ENCODE measurements at regions not wholly inside any gene's neighbourhood (a gene's known extent, or its start where the extent isn't known, plus 50 kb on each side); places are given as distances from the start of the nearest gene placed in this dataset.

DNA sequence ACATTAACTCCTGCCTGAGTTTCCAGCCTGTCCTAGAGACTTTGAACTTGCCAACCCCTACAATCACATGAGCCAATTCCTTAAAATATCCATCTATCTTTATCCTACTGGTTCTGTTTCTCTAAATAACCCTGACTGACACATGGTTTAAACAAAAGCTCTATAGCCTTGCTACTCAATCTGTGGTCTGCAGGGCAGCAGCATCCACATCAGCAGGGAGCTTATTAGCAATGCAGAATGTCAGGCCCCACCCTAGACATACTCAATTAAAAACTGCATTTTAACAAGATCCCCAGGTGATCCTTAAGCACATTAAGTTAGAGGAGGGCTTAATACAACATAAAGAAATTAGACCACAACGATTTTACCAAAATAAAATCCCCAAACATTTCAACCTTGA, 108.3 kb upstream of the CPSF6 start (continued):
- no peak for TF ChIP-seq SAP30 (IDR thresholded peaks at IDR 0.05; ENCODE audit: insufficient read depth, insufficient replicate concordance, low read length)
- TF ChIP-seq, protein P1, sequence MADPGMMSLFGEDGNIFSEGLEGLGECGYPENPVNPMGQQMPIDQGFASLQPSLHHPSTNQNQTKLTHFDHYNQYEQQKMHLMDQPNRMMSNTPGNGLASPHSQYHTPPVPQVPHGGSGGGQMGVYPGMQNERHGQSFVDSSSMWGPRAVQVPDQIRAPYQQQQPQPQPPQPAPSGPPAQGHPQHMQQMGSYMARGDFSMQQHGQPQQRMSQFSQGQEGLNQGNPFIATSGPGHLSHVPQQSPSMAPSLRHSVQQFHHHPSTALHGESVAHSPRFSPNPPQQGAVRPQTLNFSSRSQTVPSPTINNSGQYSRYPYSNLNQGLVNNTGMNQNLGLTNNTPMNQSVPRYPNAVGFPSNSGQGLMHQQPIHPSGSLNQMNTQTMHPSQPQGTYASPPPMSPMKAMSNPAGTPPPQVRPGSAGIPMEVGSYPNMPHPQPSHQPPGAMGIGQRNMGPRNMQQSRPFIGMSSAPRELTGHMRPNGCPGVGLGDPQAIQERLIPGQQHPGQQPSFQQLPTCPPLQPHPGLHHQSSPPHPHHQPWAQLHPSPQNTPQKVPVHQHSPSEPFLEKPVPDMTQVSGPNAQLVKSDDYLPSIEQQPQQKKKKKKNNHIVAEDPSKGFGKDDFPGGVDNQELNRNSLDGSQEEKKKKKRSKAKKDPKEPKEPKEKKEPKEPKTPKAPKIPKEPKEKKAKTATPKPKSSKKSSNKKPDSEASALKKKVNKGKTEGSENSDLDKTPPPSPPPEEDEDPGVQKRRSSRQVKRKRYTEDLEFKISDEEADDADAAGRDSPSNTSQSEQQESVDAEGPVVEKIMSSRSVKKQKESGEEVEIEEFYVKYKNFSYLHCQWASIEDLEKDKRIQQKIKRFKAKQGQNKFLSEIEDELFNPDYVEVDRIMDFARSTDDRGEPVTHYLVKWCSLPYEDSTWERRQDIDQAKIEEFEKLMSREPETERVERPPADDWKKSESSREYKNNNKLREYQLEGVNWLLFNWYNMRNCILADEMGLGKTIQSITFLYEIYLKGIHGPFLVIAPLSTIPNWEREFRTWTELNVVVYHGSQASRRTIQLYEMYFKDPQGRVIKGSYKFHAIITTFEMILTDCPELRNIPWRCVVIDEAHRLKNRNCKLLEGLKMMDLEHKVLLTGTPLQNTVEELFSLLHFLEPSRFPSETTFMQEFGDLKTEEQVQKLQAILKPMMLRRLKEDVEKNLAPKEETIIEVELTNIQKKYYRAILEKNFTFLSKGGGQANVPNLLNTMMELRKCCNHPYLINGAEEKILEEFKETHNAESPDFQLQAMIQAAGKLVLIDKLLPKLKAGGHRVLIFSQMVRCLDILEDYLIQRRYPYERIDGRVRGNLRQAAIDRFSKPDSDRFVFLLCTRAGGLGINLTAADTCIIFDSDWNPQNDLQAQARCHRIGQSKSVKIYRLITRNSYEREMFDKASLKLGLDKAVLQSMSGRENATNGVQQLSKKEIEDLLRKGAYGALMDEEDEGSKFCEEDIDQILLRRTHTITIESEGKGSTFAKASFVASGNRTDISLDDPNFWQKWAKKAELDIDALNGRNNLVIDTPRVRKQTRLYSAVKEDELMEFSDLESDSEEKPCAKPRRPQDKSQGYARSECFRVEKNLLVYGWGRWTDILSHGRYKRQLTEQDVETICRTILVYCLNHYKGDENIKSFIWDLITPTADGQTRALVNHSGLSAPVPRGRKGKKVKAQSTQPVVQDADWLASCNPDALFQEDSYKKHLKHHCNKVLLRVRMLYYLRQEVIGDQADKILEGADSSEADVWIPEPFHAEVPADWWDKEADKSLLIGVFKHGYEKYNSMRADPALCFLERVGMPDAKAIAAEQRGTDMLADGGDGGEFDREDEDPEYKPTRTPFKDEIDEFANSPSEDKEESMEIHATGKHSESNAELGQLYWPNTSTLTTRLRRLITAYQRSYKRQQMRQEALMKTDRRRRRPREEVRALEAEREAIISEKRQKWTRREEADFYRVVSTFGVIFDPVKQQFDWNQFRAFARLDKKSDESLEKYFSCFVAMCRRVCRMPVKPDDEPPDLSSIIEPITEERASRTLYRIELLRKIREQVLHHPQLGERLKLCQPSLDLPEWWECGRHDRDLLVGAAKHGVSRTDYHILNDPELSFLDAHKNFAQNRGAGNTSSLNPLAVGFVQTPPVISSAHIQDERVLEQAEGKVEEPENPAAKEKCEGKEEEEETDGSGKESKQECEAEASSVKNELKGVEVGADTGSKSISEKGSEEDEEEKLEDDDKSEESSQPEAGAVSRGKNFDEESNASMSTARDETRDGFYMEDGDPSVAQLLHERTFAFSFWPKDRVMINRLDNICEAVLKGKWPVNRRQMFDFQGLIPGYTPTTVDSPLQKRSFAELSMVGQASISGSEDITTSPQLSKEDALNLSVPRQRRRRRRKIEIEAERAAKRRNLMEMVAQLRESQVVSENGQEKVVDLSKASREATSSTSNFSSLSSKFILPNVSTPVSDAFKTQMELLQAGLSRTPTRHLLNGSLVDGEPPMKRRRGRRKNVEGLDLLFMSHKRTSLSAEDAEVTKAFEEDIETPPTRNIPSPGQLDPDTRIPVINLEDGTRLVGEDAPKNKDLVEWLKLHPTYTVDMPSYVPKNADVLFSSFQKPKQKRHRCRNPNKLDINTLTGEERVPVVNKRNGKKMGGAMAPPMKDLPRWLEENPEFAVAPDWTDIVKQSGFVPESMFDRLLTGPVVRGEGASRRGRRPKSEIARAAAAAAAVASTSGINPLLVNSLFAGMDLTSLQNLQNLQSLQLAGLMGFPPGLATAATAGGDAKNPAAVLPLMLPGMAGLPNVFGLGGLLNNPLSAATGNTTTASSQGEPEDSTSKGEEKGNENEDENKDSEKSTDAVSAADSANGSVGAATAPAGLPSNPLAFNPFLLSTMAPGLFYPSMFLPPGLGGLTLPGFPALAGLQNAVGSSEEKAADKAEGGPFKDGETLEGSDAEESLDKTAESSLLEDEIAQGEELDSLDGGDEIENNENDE (IDR thresholded peaks at IDR 0.05; ENCODE audit: insufficient replicate concordance, low read length), result no peak
- no peak for TF ChIP-seq SUZ12 (IDR thresholded peaks at IDR 0.05; ENCODE audit: low read length)
- TF ChIP-seq TCF12 (IDR thresholded peaks at IDR 0.05; ENCODE audit: low read depth, low read length), result no peak
- TF ChIP-seq CHD2 (IDR thresholded peaks at IDR 0.05; ENCODE audit: low read length), result no peak
